ENCODE measurements at regions not wholly inside any gene's neighbourhood (a gene's known extent, or its start where the extent isn't known, plus 50 kb on each side); places are given as distances from the start of the nearest gene placed in this dataset.

- TF ChIP-seq ZNF121 (tag by site-specific recombination; IDR thresholded peaks at IDR 0.05) (no peak), ZNF175 (tag by site-specific recombination; IDR thresholded peaks at IDR 0.05) (no peak), ZNF146 (tag by site-specific recombination; IDR thresholded peaks at IDR 0.05) (no peak), ZNF174 (tag by site-specific recombination; IDR thresholded peaks at IDR 0.05) (no peak), ZNF426 (tag by site-specific recombination; IDR thresholded peaks at IDR 0.05) (no peak), OVOL3 (tag by site-specific recombination; IDR thresholded peaks at IDR 0.05) (no peak)
Measured at GRCh38 chr4:4694827-4695226, 153.0 kb upstream of the STX18 start (continued).

- POLR2A ChIA-PET: no interaction called here
- peaks cover 6% of the 10 kb centered on the region; the same call in 1 of the 2 replicates for H3K4me1 ChIP-seq (ENCODE audit: control insufficient read depth, insufficient read depth, low read length)
- TF ChIP-seq ZBTB17 (tag by site-specific recombination; IDR thresholded peaks at IDR 0.05) (peak; percentile 34; the same call in 1 of the 2 replicates), ZNF488 (tag by site-specific recombination; IDR thresholded peaks at IDR 0.05) (no peak), ELK4 (IDR thresholded peaks at IDR 0.05; ENCODE audit: borderline replicate concordance, low read depth, low read length) (no peak), ZNF530 (tag by site-specific recombination; IDR thresholded peaks at IDR 0.05; ENCODE audit: low read depth) (no peak), ZNF394 (tag by site-specific recombination; IDR thresholded peaks at IDR 0.05; ENCODE audit: borderline replicate concordance) (no peak), ZSCAN18 (tag by site-specific recombination; IDR thresholded peaks at IDR 0.05) (no peak), KLF17 (tag by site-specific recombination; IDR thresholded peaks at IDR 0.05) (no peak), ZNF18 (tag by site-specific recombination; IDR thresholded peaks at IDR 0.05) (no peak), GLIS1 (tag by site-specific recombination; IDR thresholded peaks at IDR 0.05) (0 out of 2 replicates have a peak, but pooled peaks have one; percentile 20), PRDM1 (tag by site-specific recombination; IDR thresholded peaks at IDR 0.05) (no peak), GLI4 (tag by site-specific recombination; IDR thresholded peaks at IDR 0.05) (no peak), INSM2 (tag by site-specific recombination; IDR thresholded peaks at IDR 0.05) (no peak), ZNF148 (tag by site-specific recombination; IDR thresholded peaks at IDR 0.05; ENCODE audit: borderline replicate concordance) (no peak), ZNF654 (tag by site-specific recombination; IDR thresholded peaks at IDR 0.05; ENCODE audit: low read depth) (no peak), ZIC2 (tag by site-specific recombination; IDR thresholded peaks at IDR 0.05) (peak; percentile 86), ZNF670 (tag by site-specific recombination; IDR thresholded peaks at IDR 0.05; ENCODE audit: low read depth) (no peak), ATF2 (tag by site-specific recombination; IDR thresholded peaks at IDR 0.05; ENCODE audit: low read depth) (no peak)
Measured at GRCh38 chr4:4694296-4694772, 152.5 kb upstream of the STX18 start.

More at GRCh38 chr4:4694296-4694772, 152.5 kb upstream of the STX18 start:
- CTCF ChIA-PET: interaction anchor here (0.5 to 1.2 kb wide), 6 partner anchors 11 to 458 kb away, joined by 3 to 11 read pairs (median 4); no protein-coding TSS in a partner anchor
- Histone ChIP-seq H3K27ac (ENCODE audit: extremely low read depth, low read depth, low read length) (no peak overlapping the region), H3K9me3 (ENCODE audit: control insufficient read depth, insufficient read depth, low read depth, low read length) (no peaks in the 10 kb centered on the region), H3K4me3 (ENCODE audit: low read depth, low read length) (no peak overlapping the region), H3K36me3 (ENCODE audit: control insufficient read depth in 2 of 2, insufficient read depth in 1 of 2, low read length in 2 of 2) (no peaks in the 10 kb centered on the region)

Measured in HEK293 (cell line).